ENCODE measurements at regions not wholly inside any gene's neighbourhood (a gene's known extent, or its start where the extent isn't known, plus 50 kb on each side); places are given as distances from the start of the nearest gene placed in this dataset.

- TF ChIP-seq CTCF (IDR thresholded peaks at IDR 0.05): no peak
- TF ChIP-seq POLR2A (IDR thresholded peaks at IDR 0.05): no peak
Measured at GRCh38 chr11:38136887-38137286, 1538.9 kb upstream of the RAG2 start.
